Mesendoderm (in vitro differentiated cells): ENCODE measurements at regions not wholly inside any gene's neighbourhood (a gene's known extent, or its start where the extent isn't known, plus 50 kb on each side); places are given as distances from the start of the nearest gene placed in this dataset.
A peak's percentile ranks its signal among the peaks of the same experiment; 100 is the strongest.

Source experiments
- DNase-seq: peaks from one replicate; pipeline ENCODE4 v3.0.0; 2013
- H2AK5ac ChIP-seq: 2 replicates; pipeline ENCODE4 v1.6.1; 2013; ENCODE audit warnings: low read length, inconsistent platforms
- H2BK120ac ChIP-seq: 2 replicates; pipeline ENCODE4 v1.6.1; 2013; ENCODE audit warnings: low read depth, mild to moderate bottlenecking, low read length, moderate library complexity, mixed read lengths
- H2BK15ac ChIP-seq: replicated peaks from 2 replicates; pipeline ENCODE4 v1.6.1; 2013; ENCODE audit warnings: low read depth, mild to moderate bottlenecking, moderate library complexity
- H2BK5ac ChIP-seq: 2 replicates; pipeline ENCODE4 v1.6.1; 2013; ENCODE audit warnings: low read length, inconsistent platforms
- H3K18ac ChIP-seq: 2 replicates; pipeline ENCODE4 v1.6.1; 2013; ENCODE audit warnings: mild to moderate bottlenecking, low read length, mixed read lengths
- H3K23ac ChIP-seq: one replicate; pipeline ENCODE4 v1.6.1; 2013; ENCODE audit warnings: low read length
- H3K27ac ChIP-seq: 2 replicates; pipeline ENCODE4 v1.5.1; 2013; ENCODE audit warnings: low read depth, mild to moderate bottlenecking, inconsistent platforms, low read length, moderate library complexity
- H3K27me3 ChIP-seq: 2 replicates; pipeline ENCODE4 v1.6.1; 2013; ENCODE audit warnings: low read length, control low read depth, mild to moderate bottlenecking, inconsistent platforms; ENCODE audit not compliant: insufficient read depth, poor library complexity
- H3K36me3 ChIP-seq: 2 replicates; pipeline ENCODE4 v1.6.1; 2013; ENCODE audit warnings: low read length, inconsistent platforms; ENCODE audit not compliant: control insufficient read depth, insufficient read depth
- H3K4ac ChIP-seq: one replicate; pipeline ENCODE4 v1.6.1; 2013; ENCODE audit warnings: low read depth, mild to moderate bottlenecking, low read length, moderate library complexity
- H3K4me1 ChIP-seq: 2 replicates; pipeline ENCODE4 v1.6.1; 2013; ENCODE audit warnings: low read depth, low read length, inconsistent platforms; ENCODE audit not compliant: control insufficient read depth
- H3K4me2 ChIP-seq: 2 replicates; pipeline ENCODE4 v1.6.1; 2013; ENCODE audit warnings: low read length
- H3K4me3 ChIP-seq: 2 replicates; pipeline ENCODE4 v1.5.1; 2013; ENCODE audit warnings: mild to moderate bottlenecking, low read length
- H3K56ac ChIP-seq: one replicate; pipeline ENCODE4 v1.6.1; 2013; ENCODE audit warnings: low read length
- H3K79me1 ChIP-seq: 2 replicates; pipeline ENCODE4 v1.6.1; 2013; ENCODE audit warnings: low read length, inconsistent platforms
- H3K79me2 ChIP-seq: 2 replicates; pipeline ENCODE4 v1.6.1; 2013; ENCODE audit warnings: mild to moderate bottlenecking, low read length; ENCODE audit not compliant: control insufficient read depth, insufficient read depth
- H3K9ac ChIP-seq: 2 replicates; pipeline ENCODE4 v1.6.1; 2013; ENCODE audit warnings: low read length, inconsistent platforms
- H4K5ac ChIP-seq: one replicate; pipeline ENCODE4 v1.6.1; 2013; ENCODE audit warnings: low read length
- H4K8ac ChIP-seq: one replicate; pipeline ENCODE4 v1.6.1; 2013; ENCODE audit warnings: low read depth, mild to moderate bottlenecking, control low read depth, low read length, moderate library complexity
- WGBS: extraction: QIAGEN DNeasy Blood & Tissue Kit; methylation state at CpG from one replicate; pipeline ENCODE4 v1.1.7; 2013; ENCODE audit warnings: low lambda C conversion rate, missing lambda C conversion rate; ENCODE audit not compliant: insufficient coverage; ENCODE audit errors: extremely low coverage; 5-methylcytosine and 5-hydroxymethylcytosine counted together

- Histone ChIP-seq H3K18ac (no peak overlapping the region), H3K79me2 (no peaks in the 10 kb centered on the region), H3K4me1 (no peaks in the 10 kb centered on the region), H3K4ac (no peak overlapping the region), H3K27me3 (no peaks in the 10 kb centered on the region), H3K36me3 (no peaks in the 10 kb centered on the region), H3K79me1 (no peaks in the 10 kb centered on the region), H3K4me2 (no peak overlapping the region), H3K9ac (no peak overlapping the region), H2AK5ac (no peak overlapping the region), H4K5ac (no peak overlapping the region), H4K8ac (no peak overlapping the region), H3K4me3 (no peak overlapping the region), H3K56ac (no peak overlapping the region), H3K27ac (no peak overlapping the region), H2BK15ac (no peak overlapping the region), H2BK120ac (no peak overlapping the region), H3K23ac (no peak overlapping the region), H2BK5ac (no peak overlapping the region)
- DNase-seq, result no peak
- no CpG with 5 or more reads among the region's 1 CpG for WGBS
Measured at GRCh38 chr1:98059620-98060019, 138.8 kb upstream of the DPYD start.

- no peak overlapping the region for H2AK5ac ChIP-seq
- H3K4me2 ChIP-seq, result no peak overlapping the region
- H3K4ac ChIP-seq, result no peak overlapping the region
- no peak overlapping the region for H3K18ac ChIP-seq
- no peak overlapping the region for H4K5ac ChIP-seq
- H3K23ac ChIP-seq, result no peak overlapping the region
- no peak overlapping the region for H3K4me3 ChIP-seq
- H4K8ac ChIP-seq, result no peak overlapping the region
- H3K79me1 ChIP-seq, result no peaks in the 10 kb centered on the region
- DNase-seq, result no peak
- no peaks in the 10 kb centered on the region for H3K79me2 ChIP-seq
- H2BK15ac ChIP-seq, result no peak overlapping the region
- no peaks in the 10 kb centered on the region for H3K27me3 ChIP-seq
- no peak overlapping the region for H3K9ac ChIP-seq
- no peak overlapping the region for H2BK120ac ChIP-seq
- no peaks in the 10 kb centered on the region for H3K36me3 ChIP-seq
- no peak overlapping the region for H3K27ac ChIP-seq
- no peak overlapping the region for H3K56ac ChIP-seq
- WGBS, result no CpG with 5 or more reads among the region's 2 CpGs
- H2BK5ac ChIP-seq, result no peak overlapping the region
- no peaks in the 10 kb centered on the region for H3K4me1 ChIP-seq
Measured at GRCh38 chr1:98058676-98059075, 137.8 kb upstream of the DPYD start.

GRCh38 chr1:98057236-98057910, 136.5 kb upstream of the DPYD start:
- Histone ChIP-seq H3K36me3 (no peaks in the 10 kb centered on the region), H2AK5ac (no peak overlapping the region), H3K18ac (no peak overlapping the region), H2BK5ac (no peak overlapping the region), H3K79me1 (no peaks in the 10 kb centered on the region), H2BK15ac (no peak overlapping the region), H3K4ac (no peak overlapping the region), H3K27ac (no peak overlapping the region), H3K4me3 (no peak overlapping the region), H2BK120ac (no peak overlapping the region), H3K4me1 (no peaks in the 10 kb centered on the region), H3K9ac (no peak overlapping the region), H4K5ac (no peak overlapping the region), H3K4me2 (no peak overlapping the region), H3K79me2 (no peaks in the 10 kb centered on the region), H3K23ac (no peak overlapping the region), H3K56ac (no peak overlapping the region), H3K27me3 (no peaks in the 10 kb centered on the region), H4K8ac (no peak overlapping the region)
- DNase-seq, result no peak
- WGBS, result no CpG with 5 or more reads among the region's 2 CpGs

- Histone ChIP-seq H2AK5ac (no peak overlapping the region), H2BK5ac (no peak overlapping the region), H3K27ac (no peak overlapping the region), H3K56ac (no peak overlapping the region), H3K4me3 (no peak overlapping the region), H4K5ac (no peak overlapping the region), H3K18ac (no peak overlapping the region), H3K4me2 (no peak overlapping the region), H3K9ac (no peak overlapping the region), H3K27me3 (no peaks in the 10 kb centered on the region), H3K4ac (no peak overlapping the region), H4K8ac (no peak overlapping the region), H3K4me1 (no peaks in the 10 kb centered on the region), H3K23ac (no peak overlapping the region), H3K36me3 (no peaks in the 10 kb centered on the region), H3K79me2 (no peaks in the 10 kb centered on the region), H2BK15ac (no peak overlapping the region), H2BK120ac (no peak overlapping the region), H3K79me1 (no peaks in the 10 kb centered on the region)
- DNase-seq, result no peak
- WGBS, result no CpG with 5 or more reads among the region's 3 CpGs
Measured at GRCh38 chr1:98056781-98057180, 135.9 kb upstream of the DPYD start.

GRCh38 chr1:98055457-98055856, 134.6 kb upstream of the DPYD start:
- Histone ChIP-seq H3K4me3 (no peak overlapping the region), H3K18ac (no peak overlapping the region), H3K27ac (no peak overlapping the region), H2BK5ac (no peak overlapping the region), H3K36me3 (no peaks in the 10 kb centered on the region), H3K27me3 (no peaks in the 10 kb centered on the region), H3K4me2 (no peak overlapping the region), H2BK120ac (no peak overlapping the region), H3K56ac (no peak overlapping the region), H3K4me1 (no peaks in the 10 kb centered on the region), H2BK15ac (peak overlapping the region; percentile 85), H2AK5ac (no peak overlapping the region), H3K79me2 (no peaks in the 10 kb centered on the region), H3K4ac (no peak overlapping the region), H4K5ac (no peak overlapping the region), H4K8ac (no peak overlapping the region), H3K9ac (no peak overlapping the region), H3K79me1 (no peaks in the 10 kb centered on the region), H3K23ac (no peak overlapping the region)
- WGBS, result no CpG with 5 or more reads among the region's 7 CpGs
- no peak for DNase-seq

GRCh38 chr1:98054786-98055185, 134.0 kb upstream of the DPYD start:
- DNase-seq, result no peak
- H3K4ac ChIP-seq, result no peak overlapping the region
- no peak overlapping the region for H3K4me3 ChIP-seq
- no peak overlapping the region for H3K27ac ChIP-seq
- H2BK5ac ChIP-seq, result no peak overlapping the region
- H4K5ac ChIP-seq, result no peak overlapping the region
- no peak overlapping the region for H3K18ac ChIP-seq
- H3K36me3 ChIP-seq, result no peaks in the 10 kb centered on the region
- H3K27me3 ChIP-seq, result peaks cover 4% of the 10 kb centered on the region
- H3K4me1 ChIP-seq, result no peaks in the 10 kb centered on the region
- no peak overlapping the region for H4K8ac ChIP-seq
- no peaks in the 10 kb centered on the region for H3K79me2 ChIP-seq
- H3K56ac ChIP-seq, result no peak overlapping the region
- whole genome bisulfite sequencing, result no CpG with 5 or more reads among the region's 4 CpGs
- H3K9ac ChIP-seq, result no peak overlapping the region
- H3K4me2 ChIP-seq, result no peak overlapping the region
- no peak overlapping the region for H2AK5ac ChIP-seq
- no peaks in the 10 kb centered on the region for H3K79me1 ChIP-seq
- no peak overlapping the region for H2BK15ac ChIP-seq
- no peak overlapping the region for H2BK120ac ChIP-seq
- H3K23ac ChIP-seq, result no peak overlapping the region
